HL-60 (cell line): ENCODE measurements at regions not wholly inside any gene's neighbourhood (a gene's known extent, or its start where the extent isn't known, plus 50 kb on each side); places are given as distances from the start of the nearest gene placed in this dataset.

ENCODE experiments used
- CTCF ChIP-seq: IDR thresholded peaks from one replicate; pipeline ENCODE4 v1.5.1; 2011; ENCODE audit warnings: low read length, control low read depth, inconsistent platforms; ENCODE audit not compliant: insufficient read depth
- GABPA ChIP-seq: IDR thresholded peaks from 2 replicates; pipeline ENCODE4 v1.6.1; 2012; ENCODE audit warnings: low read depth

- no peak for TF ChIP-seq CTCF
- TF ChIP-seq GABPA, result no peak
Observed at GRCh38 chr15:69722924-69723323, 270.3 kb downstream of the RPLP1 start.
